Right lobe of liver (tissue), 4 donors: ENCODE measurements at regions not wholly inside any gene's neighbourhood (a gene's known extent, or its start where the extent isn't known, plus 50 kb on each side); places are given as distances from the start of the nearest gene placed in this dataset.

ENCODE experiments used
- CTCF ChIP-seq, 4 donors: fragments of 200-600 bp in 3 of 4; fragments of 450-650 bp in 1 of 4; IDR thresholded peaks; one replicate each; pipeline versions ENCODE4 v1.5.1 to v1.8.0; 2016 to 2022; ENCODE audit warnings: antibody characterized with exemption in 4 of 4, mild to moderate bottlenecking in 2 of 4
- POLR2A ChIP-seq: fragments of 450-650 bp; IDR thresholded peaks from one replicate; pipeline ENCODE4 v1.6.1; 2017; ENCODE audit warnings: antibody characterized with exemption, mild to moderate bottlenecking
- donor health status: DM: no; HTN: no; CAD: no.
- donor health status: DM: no; HTN: no; CAD: no.
- donor health status: DM: no; HTN: yes; CAD: no.

DNA sequence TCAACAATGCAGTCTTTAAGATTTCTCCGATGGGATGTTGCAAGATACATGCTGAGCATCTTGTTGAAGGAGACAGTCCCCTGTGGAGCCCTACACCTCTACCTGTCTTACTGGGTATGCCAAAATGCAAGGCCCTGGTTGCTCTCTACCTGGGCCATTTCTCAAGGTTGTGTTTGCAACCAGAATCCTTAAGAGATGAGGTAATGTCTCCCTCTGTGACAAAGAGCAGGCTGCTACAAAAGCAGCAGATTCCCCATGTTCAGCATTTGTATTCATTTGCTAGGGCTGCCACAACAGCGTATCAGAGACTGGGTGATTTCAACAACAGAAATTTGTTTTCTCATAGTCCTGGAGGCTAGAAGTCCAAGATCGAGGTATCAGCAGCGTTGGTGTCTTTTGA lies 138.4 kb upstream of the RPS23 start:
- TF ChIP-seq POLR2A (no peak), CTCF (IDR thresholded peaks at IDR 0.05) (no peak)
